GM12878 (cell line): ENCODE measurements at regions not wholly inside any gene's neighbourhood (a gene's known extent, or its start where the extent isn't known, plus 50 kb on each side); places are given as distances from the start of the nearest gene placed in this dataset.

ENCODE experiments used
- EGR1 ChIP-seq, 2 experiments: IDR thresholded peaks; 1 replicate in 1 of 2; 2 replicates in 1 of 2; pipeline ENCODE4 v1.6.1; 2011 to 2012; ENCODE audit warnings: low read depth in 2 of 2, low read length in 2 of 2, borderline replicate concordance in 1 of 2, mild to moderate bottlenecking in 1 of 2, moderate library complexity in 1 of 2
- ELK1 ChIP-seq: IDR thresholded peaks from 2 replicates; pipeline ENCODE4 v1.6.1; 2012; ENCODE audit warnings: low read depth, low read length, improper control_type of control experiment
- HDGF ChIP-seq: fragments of 450-650 bp; IDR thresholded peaks from 2 replicates; pipeline ENCODE4 v1.6.1; 2016; ENCODE audit warnings: antibody characterized with exemption
- IKZF2 ChIP-seq, 2 experiments: fragments of 450-650 bp; IDR thresholded peaks; 2 replicates each; pipeline ENCODE4 v1.6.1; 2017; ENCODE audit warnings: mild to moderate bottlenecking in 2 of 2, moderate library complexity in 2 of 2
- RUNX3 ChIP-seq: IDR thresholded peaks from 2 replicates; pipeline ENCODE4 v1.6.1; 2012; ENCODE audit warnings: low read length, inconsistent platforms
- SP1 ChIP-seq: IDR thresholded peaks from one replicate; pipeline ENCODE4 v1.6.1; 2011; ENCODE audit warnings: low read depth, low read length
- TAF1 ChIP-seq: IDR thresholded peaks from 2 replicates; pipeline ENCODE4 v1.6.1; 2011; ENCODE audit warnings: mild to moderate bottlenecking, low read depth, low read length, borderline replicate concordance
- YBX1 ChIP-seq: fragments of 450-650 bp; IDR thresholded peaks from 2 replicates; pipeline ENCODE4 v1.6.1; 2016; ENCODE audit warnings: antibody characterized with exemption
- ZBED1 ChIP-seq: IDR thresholded peaks from 2 replicates; pipeline ENCODE4 v1.6.1; 2016; ENCODE audit warnings: borderline replicate concordance
- ZBTB4 ChIP-seq: fragments of 450-650 bp; formaldehyde crosslinking; IDR thresholded peaks from 2 replicates; pipeline ENCODE4 v1.4.0; 2022; ENCODE audit warnings: mild to moderate bottlenecking, moderate library complexity
- ZNF687 ChIP-seq: fragments of 450-650 bp; IDR thresholded peaks from 2 replicates; pipeline ENCODE4 v1.6.1; 2017; ENCODE audit warnings: mild to moderate bottlenecking, moderate library complexity

GRCh38 chr15:95987886-95988573 lies 342.5 kb upstream of the NR2F2 start (continued):
- TF ChIP-seq ZBTB4 = no peak
- TF ChIP-seq ELK1 = no peak
- TF ChIP-seq IKZF2 (IDR thresholded peaks at IDR 0.05) = peak; percentile 39 to 56; a peak in 2 of 4 replicates
- no peak for TF ChIP-seq EGR1 (IDR thresholded peaks at IDR 0.05; ENCODE audit: borderline replicate concordance in 1 of 2, low read depth in 2 of 2, low read length in 2 of 2)
- TF ChIP-seq ZBED1 = no peak
- peak; percentile 78; the same call in 1 of the 2 replicates for TF ChIP-seq HDGF
- 0 out of 2 replicates have a peak, but pooled peaks have one; percentile 37 for TF ChIP-seq YBX1
- TF ChIP-seq ZNF687 = no peak
- TF ChIP-seq RUNX3 = no peak
- TF ChIP-seq TAF1 = no peak
- TF ChIP-seq SP1 = no peak
- TF ChIP-seq, all 136 proteins: peak for 5
